ENCODE measurements at regions not wholly inside any gene's neighbourhood (a gene's known extent, or its start where the extent isn't known, plus 50 kb on each side); places are given as distances from the start of the nearest gene placed in this dataset.

GRCh38 chr11:134580610-134580975 is 168.6 kb upstream of the B3GAT1 start:
- H3K9me3 ChIP-seq (ENCODE audit: insufficient read depth, low read depth, low read length), result peaks cover 3% of the 10 kb centered on the region; the same call in 1 of the 2 replicates
- no peak overlapping the region for H2AFZ ChIP-seq (ENCODE audit: low read length)
- TF ChIP-seq, protein P1, sequence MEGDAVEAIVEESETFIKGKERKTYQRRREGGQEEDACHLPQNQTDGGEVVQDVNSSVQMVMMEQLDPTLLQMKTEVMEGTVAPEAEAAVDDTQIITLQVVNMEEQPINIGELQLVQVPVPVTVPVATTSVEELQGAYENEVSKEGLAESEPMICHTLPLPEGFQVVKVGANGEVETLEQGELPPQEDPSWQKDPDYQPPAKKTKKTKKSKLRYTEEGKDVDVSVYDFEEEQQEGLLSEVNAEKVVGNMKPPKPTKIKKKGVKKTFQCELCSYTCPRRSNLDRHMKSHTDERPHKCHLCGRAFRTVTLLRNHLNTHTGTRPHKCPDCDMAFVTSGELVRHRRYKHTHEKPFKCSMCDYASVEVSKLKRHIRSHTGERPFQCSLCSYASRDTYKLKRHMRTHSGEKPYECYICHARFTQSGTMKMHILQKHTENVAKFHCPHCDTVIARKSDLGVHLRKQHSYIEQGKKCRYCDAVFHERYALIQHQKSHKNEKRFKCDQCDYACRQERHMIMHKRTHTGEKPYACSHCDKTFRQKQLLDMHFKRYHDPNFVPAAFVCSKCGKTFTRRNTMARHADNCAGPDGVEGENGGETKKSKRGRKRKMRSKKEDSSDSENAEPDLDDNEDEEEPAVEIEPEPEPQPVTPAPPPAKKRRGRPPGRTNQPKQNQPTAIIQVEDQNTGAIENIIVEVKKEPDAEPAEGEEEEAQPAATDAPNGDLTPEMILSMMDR (conservative IDR thresholded peaks at IDR 0.05; ENCODE audit: low read length), result no peak
- peaks cover 11% of the 10 kb centered on the region for H3K4me1 ChIP-seq (ENCODE audit: insufficient read depth, low read length, poor library complexity, severe bottlenecking)
- H3K36me3 ChIP-seq (ENCODE audit: insufficient read depth, low read length), result no peaks in the 10 kb centered on the region
- no peak overlapping the region for H3K9ac ChIP-seq (ENCODE audit: low read depth, low read length, poor library complexity, severe bottlenecking)
- H3K4me2 ChIP-seq (ENCODE audit: low read depth, low read length, poor library complexity, severe bottlenecking), result no peak overlapping the region
- no peaks in the 10 kb centered on the region for H4K20me1 ChIP-seq (ENCODE audit: insufficient read depth, low read length, poor library complexity, severe bottlenecking)
- no peaks in the 10 kb centered on the region for H3K27me3 ChIP-seq (ENCODE audit: insufficient read depth, low read length, poor library complexity, severe bottlenecking)
- no peak overlapping the region for H3K4me3 ChIP-seq (ENCODE audit: low read length, poor library complexity, severe bottlenecking)
- no peaks in the 10 kb centered on the region for H3K79me2 ChIP-seq (ENCODE audit: insufficient read depth, low read length)
- no peaks in the 10 kb centered on the region for H3F3A ChIP-seq (ENCODE audit: low read depth)
- no peaks in the 10 kb centered on the region for H3K9me2 ChIP-seq (replicated peaks; ENCODE audit: low read depth, low read length)

- no peak overlapping the region for H3K4me3 ChIP-seq (ENCODE audit: low read length, poor library complexity, severe bottlenecking)
These were observed 167.9 kb upstream of the B3GAT1 start for GRCh38 chr11:134579724-134580609.

DNA sequence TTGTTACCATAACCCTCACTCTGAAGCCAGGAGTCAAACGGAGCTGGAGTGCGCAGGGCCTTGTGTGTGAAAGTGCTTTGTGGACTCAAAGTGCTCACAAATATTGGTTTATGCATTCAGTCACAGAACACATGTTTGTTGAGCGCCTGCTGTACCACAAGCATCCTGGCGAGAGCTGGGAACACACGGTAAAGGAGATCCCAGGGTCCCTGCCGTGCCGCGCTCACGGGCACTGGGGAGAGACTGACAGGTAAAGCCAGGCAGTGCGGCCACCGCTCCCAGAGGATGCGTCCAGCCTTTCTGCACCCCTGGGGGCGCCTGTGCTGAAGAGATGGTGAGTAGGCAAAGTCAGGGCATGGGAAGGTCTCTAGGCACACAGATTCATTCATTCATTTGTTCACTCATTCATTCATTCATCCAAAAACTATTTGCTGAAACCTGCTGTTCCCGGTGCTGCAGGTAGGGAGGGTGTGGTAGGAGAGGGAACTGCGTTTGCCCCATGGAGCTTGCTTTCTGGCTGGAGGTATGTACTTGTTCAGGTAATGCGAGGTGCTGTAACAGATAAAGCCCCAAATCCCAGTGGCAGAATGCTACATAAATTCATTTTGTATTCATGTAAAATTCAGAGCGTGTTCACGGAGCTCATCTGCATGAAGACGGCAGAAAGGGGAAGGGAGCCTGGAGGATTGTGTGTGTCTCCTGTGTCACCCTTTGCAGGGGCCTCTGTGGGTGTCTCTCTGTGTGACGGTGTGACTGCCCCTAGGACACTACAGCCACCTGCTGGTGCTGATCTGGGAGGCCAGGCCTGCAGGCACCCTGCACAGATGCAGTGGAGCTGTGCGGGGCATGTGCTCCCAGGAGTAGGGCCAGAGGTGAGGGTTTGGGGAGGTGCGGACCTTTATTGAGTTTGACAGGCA is 167.0 kb upstream of the B3GAT1 start:
- Histone ChIP-seq H3K36me3 (ENCODE audit: insufficient read depth, low read length) (no peaks in the 10 kb centered on the region), H4K20me1 (ENCODE audit: insufficient read depth, low read length, poor library complexity, severe bottlenecking) (no peaks in the 10 kb centered on the region), H3K4me1 (ENCODE audit: insufficient read depth, low read length, poor library complexity, severe bottlenecking) (peaks cover 11% of the 10 kb centered on the region), H3K4me2 (ENCODE audit: low read depth, low read length, poor library complexity, severe bottlenecking) (no peak overlapping the region), H3K9me3 (ENCODE audit: insufficient read depth, low read depth, low read length) (peaks cover 7% of the 10 kb centered on the region; the same call in 1 of the 2 replicates), H3K9me2 (replicated peaks; ENCODE audit: low read depth, low read length) (no peaks in the 10 kb centered on the region), H3K4me3 (ENCODE audit: low read length, poor library complexity, severe bottlenecking) (no peak overlapping the region), H3F3A (ENCODE audit: low read depth) (no peaks in the 10 kb centered on the region), H2AFZ (ENCODE audit: low read length) (no peak overlapping the region), H3K79me2 (ENCODE audit: insufficient read depth, low read length) (no peaks in the 10 kb centered on the region), H3K9ac (ENCODE audit: low read depth, low read length, poor library complexity, severe bottlenecking) (no peak overlapping the region), H3K27me3 (ENCODE audit: insufficient read depth, low read length, poor library complexity, severe bottlenecking) (no peaks in the 10 kb centered on the region)
- TF ChIP-seq EZH2phosphoT487 (IDR thresholded peaks at IDR 0.05; ENCODE audit: borderline replicate concordance), result no peak
- TF ChIP-seq, protein P1 (conservative IDR thresholded peaks at IDR 0.05; ENCODE audit: low read length), result no peak; the same call in 1 of the 2 replicates

More at GRCh38 chr11:134579724-134580609, 167.9 kb upstream of the B3GAT1 start:
- Histone ChIP-seq H3K4me1 (ENCODE audit: insufficient read depth, low read length, poor library complexity, severe bottlenecking) (peaks cover 11% of the 10 kb centered on the region), H3K27me3 (ENCODE audit: insufficient read depth, low read length, poor library complexity, severe bottlenecking) (no peaks in the 10 kb centered on the region), H3K4me2 (ENCODE audit: low read depth, low read length, poor library complexity, severe bottlenecking) (no peak overlapping the region), H3K36me3 (ENCODE audit: insufficient read depth, low read length) (no peaks in the 10 kb centered on the region), H2AFZ (ENCODE audit: low read length) (no peak overlapping the region), H3K9me3 (ENCODE audit: insufficient read depth, low read depth, low read length) (peaks cover 3% of the 10 kb centered on the region; the same call in 1 of the 2 replicates), H3K9me2 (replicated peaks; ENCODE audit: low read depth, low read length) (no peaks in the 10 kb centered on the region), H3F3A (ENCODE audit: low read depth) (no peaks in the 10 kb centered on the region), H4K20me1 (ENCODE audit: insufficient read depth, low read length, poor library complexity, severe bottlenecking) (no peaks in the 10 kb centered on the region), H3K79me2 (ENCODE audit: insufficient read depth, low read length) (no peaks in the 10 kb centered on the region), H3K9ac (ENCODE audit: low read depth, low read length, poor library complexity, severe bottlenecking) (no peak overlapping the region)
- TF ChIP-seq, protein P1 (conservative IDR thresholded peaks at IDR 0.05; ENCODE audit: low read length), result no peak
- no peak for TF ChIP-seq EZH2phosphoT487 (IDR thresholded peaks at IDR 0.05; ENCODE audit: borderline replicate concordance)

All from Loucy (cell line).